ENCODE measurements at regions not wholly inside any gene's neighbourhood (a gene's known extent, or its start where the extent isn't known, plus 50 kb on each side); places are given as distances from the start of the nearest gene placed in this dataset.

- DNase-seq = no peak
- peaks cover 4% of the 10 kb centered on the region; the same call in 1 of the 2 replicates for H3K36me3 ChIP-seq (ENCODE audit: control insufficient read depth, insufficient read depth, low read length)
- H2AK9ac ChIP-seq (replicated peaks; ENCODE audit: low read depth, low read length, poor library complexity) = no peak overlapping the region
- H2AFZ ChIP-seq (replicated peaks; ENCODE audit: low read length, poor library complexity) = peak overlapping the region; percentile 19
- TF ChIP-seq RAD21 (IDR thresholded peaks at IDR 0.05; ENCODE audit: low read length) = no peak
- TF ChIP-seq MXI1 (IDR thresholded peaks at IDR 0.05; ENCODE audit: borderline replicate concordance, low read depth, low read length) = no peak
- no peak for TF ChIP-seq FOS (IDR thresholded peaks at IDR 0.05; ENCODE audit: low read depth, low read length)
- no peak for TF ChIP-seq USF2 (IDR thresholded peaks at IDR 0.05; ENCODE audit: low read depth, low read length)
- no peak for TF ChIP-seq SMC3 (IDR thresholded peaks at IDR 0.05; ENCODE audit: low read depth, low read length)
- no peak for TF ChIP-seq ELK1 (IDR thresholded peaks at IDR 0.05; ENCODE audit: borderline replicate concordance, low read depth, low read length)
- no peak for TF ChIP-seq CHD1 (IDR thresholded peaks at IDR 0.05; ENCODE audit: low read depth, low read length)
- TF ChIP-seq MAZ (IDR thresholded peaks at IDR 0.05; ENCODE audit: borderline replicate concordance, low read depth, low read length) = no peak
- no peak for TF ChIP-seq MAFK (IDR thresholded peaks at IDR 0.05; ENCODE audit: low read depth, low read length)
- TF ChIP-seq NFE2L2 (IDR thresholded peaks at IDR 0.05; ENCODE audit: low read depth, low read length) = no peak
- no peak for TF ChIP-seq RFX5 (IDR thresholded peaks at IDR 0.05; ENCODE audit: low read depth, low read length)
- TF ChIP-seq RCOR1 (IDR thresholded peaks at IDR 0.05; ENCODE audit: insufficient replicate concordance, low read length) = no peak
- peak; percentile 41 for ATAC-seq (ENCODE audit: low read depth)
- no peak overlapping the region for H3K4me3 ChIP-seq (ENCODE audit: insufficient read depth, low read depth, low read length)
- peaks cover 11% of the 10 kb centered on the region for H3K9me3 ChIP-seq (ENCODE audit: control insufficient read depth, insufficient read depth, low read length)
- no TSS peak for BruUV-seq (replicated peaks)
- no peak overlapping the region for H3K18ac ChIP-seq (ENCODE audit: low read depth, low read length)
- dilution Hi-C loops (cut with HindIII; ENCODE audit: low sequenced_read_pairs, unreplicated experiment) (no loop called here), intact Hi-C loops (cut with micrococcal nuclease) (no loop called here), in situ Hi-C loops (cut with MboI; ENCODE audit: low sequenced_read_pairs) (no loop called here)
- no peak overlapping the region for H3K56ac ChIP-seq (ENCODE audit: extremely low read depth, insufficient read depth, low read length)
- no peak overlapping the region for H2BK15ac ChIP-seq (ENCODE audit: low read depth, low read length)
- no peak overlapping the region for H3K4ac ChIP-seq (ENCODE audit: low read depth, low read length)
- no peak overlapping the region for H2BK20ac ChIP-seq (ENCODE audit: low read depth, low read length)
- H4K8ac ChIP-seq (ENCODE audit: low read depth in 2 of 2, low read length in 2 of 2) = 0 out of 4 replicates have a peak overlapping the region, but pooled peaks of 1 of the 2 experiments have one; percentile 60
- ChIA-PET CTCF (interaction anchor here (1.4 kb wide), 1 partner anchor 8 kb away, joined by 3 read pairs; no protein-coding TSS in a partner anchor), POLR2A (ENCODE audit: unreplicated experiment) (no interaction called here)
- H3K27me3 ChIP-seq (ENCODE audit: control insufficient read depth, insufficient read depth, low read length) = no peaks in the 10 kb centered on the region
- H2BK5ac ChIP-seq (ENCODE audit: low read depth, low read length, poor library complexity, severe bottlenecking) = no peak overlapping the region
- 0 out of 2 replicates have a peak overlapping the region, but pooled peaks have one; percentile 8 for H3K14ac ChIP-seq (replicated peaks; ENCODE audit: low read depth, low read length)
- WGBS, 2 experiments (ENCODE audit: extremely low coverage in 2 of 2, insufficient read length in 1 of 2) = 42% methylated on average over 2 of the region's 6 CpGs; no CpG with 5 or more reads in 1 of the 2 experiments
- no peak overlapping the region for H3K27ac ChIP-seq (ENCODE audit: insufficient read depth, low read length)
- H3K9ac ChIP-seq (ENCODE audit: low read depth, low read length) = no peak overlapping the region
- no peak overlapping the region for H3K4me2 ChIP-seq (ENCODE audit: low read depth, low read length)
- no peak overlapping the region for H2AK5ac ChIP-seq (ENCODE audit: low read depth, low read length)
- peaks cover 3% of the 10 kb centered on the region; the same call in 1 of the 2 replicates for H3K9me1 ChIP-seq (ENCODE audit: insufficient read depth, low read length)
- H3K4me1 ChIP-seq (ENCODE audit: control insufficient read depth, insufficient read depth, low read length) = peaks cover 7% of the 10 kb centered on the region; the same call in 1 of the 2 replicates
- H4K91ac ChIP-seq (ENCODE audit: insufficient read depth, low read depth, low read length) = no peak overlapping the region
- no peak overlapping the region for H2BK120ac ChIP-seq (ENCODE audit: low read depth, low read length)
- H4K5ac ChIP-seq (ENCODE audit: low read depth, low read length) = no peak overlapping the region
- H3K79me1 ChIP-seq (ENCODE audit: low read depth in 1 of 2, low read length in 2 of 2) = peaks cover 10 to 36% of the 10 kb centered on the region in 2 experiments
- no peak overlapping the region for H3K23ac ChIP-seq (ENCODE audit: low read depth, low read length)
- H4K20me1 ChIP-seq (ENCODE audit: insufficient read depth, low read length) = peaks cover 7% of the 10 kb centered on the region
These were observed 77.1 kb upstream of the GSE1 start for GRCh38 chr16:85536073-85536410.

Data from IMR-90 (cell line).